Natural killer cell (primary cell): ENCODE measurements at regions not wholly inside any gene's neighbourhood (a gene's known extent, or its start where the extent isn't known, plus 50 kb on each side); places are given as distances from the start of the nearest gene placed in this dataset.

Experiments used
- ATAC-seq, 3 donors: fragments of 150-1000 bp in 2 of 3; fragments of 200-7000 bp in 1 of 3; cut with Tn5 transposase; 1 replicate in 1 of 3; 2 replicates in 2 of 3; pipeline ENCODE4 v1.10.0; 2021; ENCODE audit warnings: mild to moderate bottlenecking in 2 of 3, moderate library complexity in 2 of 3
- DNase-seq, 2 donors: peaks; one replicate each; pipeline versions ENCODE4 v3.0.0 to v3.0.0-alpha.2; 2013 to 2021; ENCODE audit warnings: mixed read lengths in 1 of 2
- H3K27ac ChIP-seq: one replicate; pipeline ENCODE4 v1.5.1; 2013; ENCODE audit warnings: mild to moderate bottlenecking, low read length
- H3K27me3 ChIP-seq: one replicate; pipeline ENCODE4 v1.6.1; 2013; ENCODE audit warnings: low read length; ENCODE audit not compliant: control insufficient read depth, insufficient read depth
- H3K36me3 ChIP-seq: one replicate; pipeline ENCODE4 v1.6.1; 2013; ENCODE audit warnings: low read length; ENCODE audit not compliant: control insufficient read depth, insufficient read depth
- H3K4me1 ChIP-seq: one replicate; pipeline ENCODE4 v1.6.1; 2013; ENCODE audit warnings: low read length; ENCODE audit not compliant: control insufficient read depth, insufficient read depth
- H3K4me3 ChIP-seq: one replicate; pipeline ENCODE4 v1.5.1; 2013; ENCODE audit warnings: low read length
- H3K9me3 ChIP-seq: one replicate; pipeline ENCODE4 v1.6.1; 2013; ENCODE audit warnings: low read length; ENCODE audit not compliant: control insufficient read depth, insufficient read depth
- H3K27ac Mint-ChIP-seq, 2 donors: one replicate each; pipeline ENCODE4 v1.8.0; 2022; ENCODE audit warnings: mild to moderate bottlenecking in 2 of 2, mixed read lengths in 2 of 2, moderate library complexity in 1 of 2
- H3K27me3 Mint-ChIP-seq, 2 donors: one replicate each; pipeline ENCODE4 v1.8.0; 2022; ENCODE audit warnings: low read depth in 2 of 2, mixed read lengths in 2 of 2
- H3K36me3 Mint-ChIP-seq: one replicate; pipeline ENCODE4 v1.8.0; 2022; ENCODE audit warnings: mixed read lengths
- H3K4me1 Mint-ChIP-seq, 2 donors: one replicate each; pipeline ENCODE4 v1.8.0; 2022; ENCODE audit warnings: mixed read lengths in 2 of 2
- H3K4me3 Mint-ChIP-seq: one replicate; pipeline ENCODE4 v1.8.0; 2022; ENCODE audit warnings: mild to moderate bottlenecking, moderate library complexity, mixed read lengths
- H3K9me3 Mint-ChIP-seq, 2 donors: one replicate each; pipeline ENCODE4 v1.8.0; 2022; ENCODE audit warnings: mixed read lengths in 2 of 2
- WGBS: methylation state at CpG from one replicate; pipeline ENCODE4 v1.1.7; 2013; ENCODE audit warnings: missing lambda C conversion rate; ENCODE audit not compliant: insufficient coverage; 5-methylcytosine and 5-hydroxymethylcytosine counted together
- intact Hi-C: fragments of 100-400 bp; cut with micrococcal nuclease; formaldehyde crosslinking; loops from one replicate; pipeline ENCODE4 v1.14.2; 2022
- TF ChIP-seq, protein P1 (sequence below): fragments of 200-600 bp; IDR thresholded peaks from one replicate; pipeline ENCODE4 v1.8.0; 2022; ENCODE audit warnings: antibody characterized with exemption

DNA sequence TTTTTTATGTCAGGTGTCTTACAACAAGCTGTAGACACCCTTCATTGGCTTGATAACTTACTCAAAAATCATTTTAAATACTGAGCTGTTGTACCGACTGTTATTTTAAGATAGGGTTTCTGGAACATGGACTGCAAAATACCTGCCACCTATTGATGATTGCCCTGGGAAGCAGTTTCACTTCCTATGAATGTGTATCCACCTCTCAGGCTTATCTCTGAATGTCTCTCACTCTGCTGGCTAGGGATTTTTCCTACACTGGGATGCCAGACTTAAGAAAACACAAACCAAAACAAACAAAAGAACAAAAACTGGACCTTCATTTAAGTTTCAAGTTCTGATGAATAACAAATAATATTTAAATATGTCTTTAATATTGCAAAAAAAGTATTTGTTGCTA lies 663.7 kb downstream of the EFNB2 start:
- no peaks in the 10 kb centered on the region for H3K36me3 ChIP-seq
- intact Hi-C loops: no loop called here
- Mint-ChIP-seq H3K27ac (no peak overlapping the region), H3K9me3 (peaks cover 4 to 7% of the 10 kb centered on the region in 2 donors), H3K27me3 (no peaks in the 10 kb centered on the region), H3K36me3 (no peaks in the 10 kb centered on the region), H3K4me3 (no peak overlapping the region), H3K4me1 (no peaks in the 10 kb centered on the region)
- no peaks in the 10 kb centered on the region for H3K27me3 ChIP-seq
- no peaks in the 10 kb centered on the region for H3K9me3 ChIP-seq
- no CpG with 5 or more reads among the region's 1 CpG for WGBS
- ATAC-seq (no peak), DNase-seq (no peak)
- H3K4me3 ChIP-seq: no peak overlapping the region
- TF ChIP-seq, protein P1, sequence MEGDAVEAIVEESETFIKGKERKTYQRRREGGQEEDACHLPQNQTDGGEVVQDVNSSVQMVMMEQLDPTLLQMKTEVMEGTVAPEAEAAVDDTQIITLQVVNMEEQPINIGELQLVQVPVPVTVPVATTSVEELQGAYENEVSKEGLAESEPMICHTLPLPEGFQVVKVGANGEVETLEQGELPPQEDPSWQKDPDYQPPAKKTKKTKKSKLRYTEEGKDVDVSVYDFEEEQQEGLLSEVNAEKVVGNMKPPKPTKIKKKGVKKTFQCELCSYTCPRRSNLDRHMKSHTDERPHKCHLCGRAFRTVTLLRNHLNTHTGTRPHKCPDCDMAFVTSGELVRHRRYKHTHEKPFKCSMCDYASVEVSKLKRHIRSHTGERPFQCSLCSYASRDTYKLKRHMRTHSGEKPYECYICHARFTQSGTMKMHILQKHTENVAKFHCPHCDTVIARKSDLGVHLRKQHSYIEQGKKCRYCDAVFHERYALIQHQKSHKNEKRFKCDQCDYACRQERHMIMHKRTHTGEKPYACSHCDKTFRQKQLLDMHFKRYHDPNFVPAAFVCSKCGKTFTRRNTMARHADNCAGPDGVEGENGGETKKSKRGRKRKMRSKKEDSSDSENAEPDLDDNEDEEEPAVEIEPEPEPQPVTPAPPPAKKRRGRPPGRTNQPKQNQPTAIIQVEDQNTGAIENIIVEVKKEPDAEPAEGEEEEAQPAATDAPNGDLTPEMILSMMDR: no peak
- no peaks in the 10 kb centered on the region for H3K4me1 ChIP-seq
- H3K27ac ChIP-seq: no peak overlapping the region

DNA sequence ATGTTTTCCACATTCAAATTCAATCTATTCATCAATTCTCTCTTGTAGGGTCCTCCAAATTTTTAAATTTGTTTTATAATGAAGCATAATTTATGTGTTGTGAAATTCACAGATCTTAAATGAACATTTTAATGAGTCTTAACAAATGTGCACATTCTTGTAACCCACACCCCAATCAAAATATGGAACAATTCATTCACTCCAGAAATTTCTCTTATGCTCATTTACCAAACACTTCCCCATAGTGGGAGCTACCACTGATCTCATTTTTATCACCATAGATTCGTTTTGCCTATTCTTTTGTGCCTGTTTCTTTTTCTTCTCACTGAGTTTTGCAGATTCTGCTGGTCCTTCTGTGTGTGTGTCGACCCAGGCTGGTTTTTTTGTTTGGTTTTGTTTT lies 664.1 kb downstream of the EFNB2 start:
- H3K9me3 Mint-ChIP-seq: peaks cover 4 to 7% of the 10 kb centered on the region in 2 donors
- TF ChIP-seq, protein P1: no peak

DNA sequence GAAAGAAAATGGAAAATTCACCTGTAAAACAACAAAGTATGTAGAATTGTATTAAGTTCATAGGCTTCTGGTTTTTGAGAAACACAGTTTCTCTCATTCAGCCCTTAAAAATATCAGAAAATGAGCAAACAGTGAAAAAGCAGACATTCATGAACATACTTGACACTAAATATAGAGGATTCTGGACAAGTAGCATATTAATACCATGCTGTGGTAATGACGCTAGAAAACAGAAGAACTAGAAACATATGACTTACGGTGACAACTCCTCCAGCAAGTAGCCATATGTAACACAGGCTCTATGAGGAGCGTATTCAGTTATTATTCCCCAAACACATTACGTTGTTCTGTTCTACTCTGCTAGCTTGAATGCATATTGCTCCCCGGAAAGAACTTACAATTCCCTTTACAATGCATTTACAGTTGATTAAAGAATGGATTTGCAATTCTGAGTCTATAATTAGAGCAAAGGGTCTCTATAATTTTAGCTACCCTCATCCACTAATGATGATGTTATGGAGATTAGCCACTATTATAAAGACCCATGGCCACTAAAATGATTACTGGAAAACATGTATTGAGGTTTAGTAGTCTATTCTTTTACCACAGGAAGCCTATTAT lies 672.1 kb downstream of the EFNB2 start:
- H3K4me3 Mint-ChIP-seq: no peak overlapping the region
- Histone ChIP-seq H3K9me3 (no peaks in the 10 kb centered on the region), H3K36me3 (no peaks in the 10 kb centered on the region), H3K27me3 (no peaks in the 10 kb centered on the region), H3K27ac (no peak overlapping the region), H3K4me3 (no peak overlapping the region), H3K4me1 (no peaks in the 10 kb centered on the region)
- intact Hi-C loops: no loop called here
- ATAC-seq (no peak), DNase-seq (no peak)
- peaks cover 4 to 7% of the 10 kb centered on the region in 2 donors for H3K9me3 Mint-ChIP-seq
- no peak overlapping the region for H3K27ac Mint-ChIP-seq
- no peaks in the 10 kb centered on the region for H3K4me1 Mint-ChIP-seq
- H3K27me3 Mint-ChIP-seq: no peaks in the 10 kb centered on the region
- no peaks in the 10 kb centered on the region for H3K36me3 Mint-ChIP-seq
- TF ChIP-seq, protein P1: no peak
- 86% methylated on average over 5 of the region's 5 CpGs for WGBS

More for the DNA sequence above, 664.1 kb downstream of the EFNB2 start:
- ATAC-seq (no peak), DNase-seq (no peak)
- Histone ChIP-seq H3K4me1 (no peaks in the 10 kb centered on the region), H3K27ac (no peak overlapping the region), H3K9me3 (no peaks in the 10 kb centered on the region), H3K27me3 (no peaks in the 10 kb centered on the region), H3K36me3 (no peaks in the 10 kb centered on the region), H3K4me3 (no peak overlapping the region)
- 40% methylated on average over 1 of the region's 2 CpGs for WGBS
- H3K36me3 Mint-ChIP-seq: no peaks in the 10 kb centered on the region
- intact Hi-C loops: no loop called here
- H3K27me3 Mint-ChIP-seq: no peaks in the 10 kb centered on the region
- no peak overlapping the region for H3K27ac Mint-ChIP-seq
- no peak overlapping the region for H3K4me3 Mint-ChIP-seq
- no peaks in the 10 kb centered on the region for H3K4me1 Mint-ChIP-seq

DNA sequence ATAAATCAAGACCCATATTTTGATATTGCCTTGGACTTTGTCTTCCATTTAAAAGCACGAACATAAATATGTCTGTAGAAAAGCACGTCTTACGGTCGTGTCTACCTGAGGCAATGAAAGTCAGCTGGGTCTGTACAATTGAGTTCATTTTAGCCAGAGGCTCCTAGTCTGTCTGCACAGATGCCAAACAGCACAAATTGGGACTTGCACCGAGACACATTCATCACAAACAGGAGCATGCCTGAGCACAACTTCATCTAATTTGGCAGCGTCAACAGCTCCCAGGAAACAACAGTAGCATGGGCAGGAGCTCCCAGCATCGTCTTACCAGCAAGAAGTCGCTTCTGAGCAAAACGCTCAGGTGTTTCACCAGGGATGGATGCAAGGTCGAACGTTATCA lies 687.0 kb downstream of the EFNB2 start:
- ATAC-seq (no peak), DNase-seq (no peak)
- Mint-ChIP-seq H3K4me3 (no peak overlapping the region), H3K9me3 (peaks cover 6% of the 10 kb centered on the region in 2 donors), H3K27ac (no peak overlapping the region), H3K36me3 (no peaks in the 10 kb centered on the region), H3K4me1 (no peaks in the 10 kb centered on the region), H3K27me3 (no peaks in the 10 kb centered on the region)
- no peaks in the 10 kb centered on the region for H3K9me3 ChIP-seq
- no peaks in the 10 kb centered on the region for H3K36me3 ChIP-seq
- TF ChIP-seq, protein P1: no peak
- H3K27me3 ChIP-seq: no peaks in the 10 kb centered on the region
- no peak overlapping the region for H3K4me3 ChIP-seq
- 94% methylated on average over 11 of the region's 11 CpGs for WGBS
- H3K27ac ChIP-seq: no peak overlapping the region
- intact Hi-C loops: no loop called here
- H3K4me1 ChIP-seq: no peaks in the 10 kb centered on the region
